T1000 (cell line): ENCODE measurements at regions not wholly inside any gene's neighbourhood (a gene's known extent, or its start where the extent isn't known, plus 50 kb on each side); places are given as distances from the start of the nearest gene placed in this dataset.

Source experiments
- DNase-seq: peaks from one replicate; lab custom pipeline; 2025; ENCODE audit warnings: mixed read lengths; lab: John Stamatoyannopoulos, UW

DNA sequence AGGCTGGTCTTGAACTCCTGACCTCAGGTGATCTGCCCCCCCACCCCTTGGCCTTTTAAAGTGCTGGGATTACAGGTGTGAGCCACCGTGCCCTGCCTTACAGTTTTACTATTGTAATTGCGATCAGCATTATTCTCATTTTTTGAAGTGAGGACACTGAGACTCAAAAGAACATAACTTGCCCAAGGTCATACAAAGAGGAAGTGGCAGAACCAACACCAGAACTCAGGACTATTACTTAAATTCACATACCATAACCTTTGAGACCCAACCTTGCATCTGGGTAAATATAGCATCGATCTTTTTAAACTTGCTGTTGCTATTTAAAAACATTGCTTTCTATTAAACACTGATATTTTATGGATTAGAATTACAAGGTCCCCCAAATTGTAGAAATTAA lies 54.2 kb downstream of the FOXI1 start:
- DNase-seq: no peak

DNA sequence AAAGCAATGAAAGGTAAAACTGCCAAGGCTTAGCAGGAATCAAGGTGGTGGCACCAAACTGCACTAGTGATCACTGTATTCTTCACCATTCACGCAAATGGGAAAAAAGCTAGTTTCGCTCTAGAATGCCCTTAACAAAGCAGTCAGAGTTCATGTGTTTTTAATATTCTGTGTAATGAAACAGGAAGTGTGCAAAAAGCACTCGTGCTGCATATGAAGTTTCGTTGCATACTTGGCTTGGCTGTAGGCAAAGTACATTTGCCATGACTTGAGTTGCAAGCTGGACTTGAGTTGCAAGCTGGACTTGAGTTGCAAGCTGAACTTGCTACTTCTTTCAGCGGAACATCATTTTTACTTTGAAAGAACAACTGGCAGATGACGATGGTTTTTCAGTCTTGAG lies 55.4 kb downstream of the FOXI1 start:
- no peak for DNase-seq

DNA sequence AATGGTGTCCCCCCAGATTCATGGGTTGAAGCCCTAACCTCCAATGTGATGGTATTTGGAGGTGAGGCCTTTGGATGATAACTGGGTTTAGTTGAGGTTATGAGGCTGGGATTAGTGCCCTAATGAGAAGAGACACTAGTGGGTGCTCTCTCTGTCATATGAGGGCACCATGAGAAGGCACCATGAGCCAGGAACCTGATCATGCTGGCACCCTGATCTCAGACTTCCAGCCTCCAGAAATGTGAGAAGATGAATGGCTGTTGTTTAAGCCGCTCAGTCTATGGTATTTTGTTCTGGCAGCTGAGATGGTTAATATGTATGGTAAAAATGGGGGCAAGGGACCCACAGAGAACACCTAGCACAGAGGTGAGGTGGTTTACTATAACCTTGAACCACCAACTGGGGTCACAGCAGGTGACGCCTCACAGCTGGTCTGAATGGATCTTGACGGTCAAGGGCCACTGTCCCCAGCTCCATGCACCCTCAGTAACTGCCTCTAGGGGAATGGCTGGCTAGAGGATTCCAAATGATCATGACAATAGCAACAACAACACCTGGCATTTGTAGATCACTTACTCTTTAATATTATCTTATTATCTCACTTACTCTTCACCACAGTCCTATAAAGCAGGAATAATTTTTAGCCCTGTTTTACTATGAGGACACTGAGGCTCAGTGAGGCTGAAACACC lies 57.1 kb downstream of the FOXI1 start:
- no peak for DNase-seq

DNA sequence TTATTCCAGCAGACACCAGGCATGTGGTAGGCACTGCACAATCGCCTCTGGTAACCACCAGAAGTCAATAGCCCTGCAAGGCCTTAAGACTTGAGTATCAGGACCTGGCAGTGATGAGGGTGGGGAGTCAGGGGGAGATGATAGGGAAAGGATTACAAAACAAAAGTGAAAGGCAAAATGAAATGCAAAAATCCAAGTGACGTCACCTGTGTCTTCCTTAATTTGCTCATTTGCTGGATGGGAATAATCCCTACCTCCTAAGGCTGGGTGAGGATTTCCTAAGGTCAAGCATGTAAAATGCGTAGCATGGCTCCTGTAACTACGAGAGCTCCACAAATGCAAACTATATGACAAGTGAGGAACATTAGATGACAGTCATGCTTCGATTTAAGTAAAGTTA lies 58.4 kb downstream of the FOXI1 start:
- no peak for DNase-seq

DNA sequence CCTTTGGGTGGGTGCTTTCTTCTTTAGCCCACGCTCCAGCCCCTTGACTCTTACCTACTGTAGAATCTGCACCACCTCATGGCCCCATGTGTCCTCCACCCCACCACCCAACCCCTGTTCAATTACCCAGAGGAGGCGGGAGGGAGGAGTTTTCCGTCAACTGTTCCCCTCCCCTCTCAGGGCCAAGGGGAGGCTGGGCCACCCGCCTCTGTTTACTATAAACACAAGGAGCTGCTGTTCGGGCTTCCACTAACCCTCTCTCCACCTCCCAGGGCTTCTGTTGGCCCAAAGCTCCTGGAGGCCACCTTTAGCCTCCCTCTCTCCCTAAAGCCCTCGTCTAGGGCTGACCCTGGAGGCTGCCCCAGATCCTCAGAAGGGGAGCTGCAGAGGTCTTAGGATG lies 59.2 kb downstream of the FOXI1 start:
- no peak for DNase-seq

DNA sequence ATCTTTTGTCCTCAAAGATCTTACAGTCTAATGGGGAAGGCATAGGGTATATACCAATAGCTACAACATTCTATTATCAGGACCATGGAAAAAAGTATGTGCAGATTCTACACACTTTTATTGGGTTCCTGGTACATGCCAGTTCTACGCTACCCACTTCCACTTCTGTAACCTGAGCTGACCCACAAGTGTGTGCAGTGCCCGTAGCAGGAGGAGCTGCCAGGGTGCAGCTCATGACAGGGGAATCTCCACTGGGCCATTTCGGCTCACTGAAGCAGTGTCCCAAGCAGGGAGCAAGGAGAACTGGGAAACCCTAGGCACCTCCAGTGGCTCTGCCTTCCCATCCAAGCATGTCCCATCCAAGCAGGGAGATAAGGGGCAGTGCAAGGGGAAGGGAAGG lies 60.4 kb downstream of the FOXI1 start:
- DNase-seq: no peak

DNA sequence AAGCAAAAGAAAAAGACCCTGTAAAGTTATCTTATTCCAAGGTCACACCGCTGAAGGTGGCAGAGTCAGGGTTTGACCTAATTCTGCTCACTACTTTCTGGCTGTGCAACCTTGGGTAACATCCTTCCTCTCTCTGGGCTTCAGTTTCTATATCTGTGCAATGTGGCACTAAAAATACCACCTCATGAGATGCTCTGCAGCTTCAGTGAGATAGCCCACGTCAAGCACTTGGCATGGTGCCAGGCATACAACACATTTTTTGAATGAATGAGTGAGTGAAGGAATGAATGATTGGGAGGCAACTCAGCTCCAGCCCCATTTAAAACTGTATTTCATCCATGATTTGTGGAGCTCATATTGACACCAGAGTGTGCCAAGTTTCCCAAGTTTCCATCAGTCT lies 62.3 kb downstream of the FOXI1 start:
- DNase-seq: no peak

DNA sequence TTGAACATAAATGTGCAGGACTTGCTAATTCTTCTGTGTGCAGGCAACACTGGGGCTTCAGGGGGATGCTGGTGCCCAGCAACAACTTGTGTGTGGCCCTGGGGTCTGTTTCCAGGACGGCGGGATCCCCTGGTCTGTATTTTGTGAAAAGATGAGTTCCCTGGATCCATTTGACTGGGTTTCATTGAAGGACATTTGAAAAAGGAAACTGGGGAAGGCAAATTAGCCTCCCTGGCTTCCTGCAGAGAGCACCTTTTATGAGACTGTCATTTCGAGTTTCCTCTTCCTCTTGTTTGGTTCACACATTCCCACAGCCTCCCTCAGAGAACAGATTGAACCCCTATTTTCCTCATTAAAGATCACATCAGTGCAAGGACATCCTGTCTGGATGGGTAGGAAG lies 63.1 kb downstream of the FOXI1 start:
- no peak for DNase-seq

DNA sequence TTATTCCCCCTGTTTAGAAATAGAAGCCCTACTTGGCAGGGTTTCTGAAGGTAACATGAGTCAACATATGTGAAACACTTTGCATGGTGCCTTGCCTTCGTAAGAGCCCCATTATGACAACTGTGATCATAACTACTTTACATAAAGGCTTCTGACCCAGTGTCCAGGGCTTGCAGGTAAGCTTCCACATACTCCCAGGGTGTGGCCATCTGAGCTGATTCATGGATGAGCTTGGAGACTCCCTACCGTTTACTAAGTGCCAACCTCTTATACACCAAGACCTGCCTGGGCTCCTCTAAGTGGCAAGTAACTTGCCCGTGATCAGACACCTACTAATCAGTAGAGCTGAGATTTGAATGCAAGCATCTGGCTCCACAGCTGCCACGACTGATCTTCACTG lies 62.8 kb upstream of the C5orf58 start:
- DNase-seq: no peak

DNA sequence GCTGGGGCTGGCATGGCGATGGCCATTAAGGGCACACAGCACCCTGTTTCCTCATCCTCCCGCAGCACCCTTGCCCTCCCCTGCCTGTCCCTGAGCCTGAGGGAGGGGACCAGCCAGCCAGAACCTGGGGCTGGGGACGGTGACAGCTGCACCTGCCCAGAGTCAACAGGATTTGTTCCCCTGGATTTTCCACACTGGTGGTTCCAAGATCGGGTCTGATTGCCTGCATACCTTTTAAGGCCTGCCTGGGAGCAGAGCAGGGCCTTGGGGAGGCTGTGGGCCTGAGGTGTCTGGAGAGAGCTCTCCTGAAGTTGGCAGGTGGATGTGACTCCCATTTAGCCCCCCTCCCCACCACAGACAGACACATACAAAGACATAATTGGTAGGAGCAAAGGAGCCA lies 61.0 kb upstream of the C5orf58 start:
- no peak for DNase-seq

DNA sequence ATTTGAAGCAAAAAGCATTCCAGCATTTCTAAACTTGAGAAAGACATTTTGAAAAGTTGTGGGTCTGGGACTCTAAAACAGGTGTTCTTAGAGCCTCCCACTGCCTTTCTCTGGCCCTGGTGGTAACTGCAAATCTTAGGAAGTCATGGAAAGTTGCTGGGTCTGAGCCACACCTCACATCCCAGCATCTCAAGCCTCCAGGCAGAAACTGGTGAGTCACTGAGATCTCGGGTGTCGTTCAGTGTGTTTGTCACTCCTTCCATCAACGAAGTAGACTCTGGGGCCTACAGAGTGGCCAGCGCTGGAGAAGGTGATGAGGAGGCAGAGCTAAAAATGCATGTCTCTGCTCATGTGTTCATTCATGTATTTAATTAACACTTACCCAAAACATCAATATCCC lies 59.6 kb upstream of the C5orf58 start:
- DNase-seq: peak; percentile 57

DNA sequence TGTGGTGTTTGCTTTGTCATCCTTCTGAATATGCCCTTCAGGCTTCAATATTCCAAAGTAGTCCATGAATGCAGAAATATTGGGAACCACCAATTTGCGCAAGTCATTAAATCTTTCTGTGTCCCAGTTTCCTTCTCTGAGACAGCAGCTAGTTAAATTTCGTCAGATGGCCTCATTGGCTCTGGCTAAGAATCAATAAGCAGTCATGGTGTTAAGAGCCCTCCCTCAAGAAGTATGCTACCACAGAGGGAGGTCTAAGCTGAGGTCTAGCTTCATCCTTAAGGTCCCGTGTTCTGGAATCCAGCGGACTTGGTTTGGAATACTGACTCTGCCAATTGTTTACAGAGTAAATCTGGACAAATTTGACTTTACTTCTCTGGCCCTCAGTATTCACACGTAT lies 59.1 kb upstream of the C5orf58 start:
- DNase-seq: no peak

DNA sequence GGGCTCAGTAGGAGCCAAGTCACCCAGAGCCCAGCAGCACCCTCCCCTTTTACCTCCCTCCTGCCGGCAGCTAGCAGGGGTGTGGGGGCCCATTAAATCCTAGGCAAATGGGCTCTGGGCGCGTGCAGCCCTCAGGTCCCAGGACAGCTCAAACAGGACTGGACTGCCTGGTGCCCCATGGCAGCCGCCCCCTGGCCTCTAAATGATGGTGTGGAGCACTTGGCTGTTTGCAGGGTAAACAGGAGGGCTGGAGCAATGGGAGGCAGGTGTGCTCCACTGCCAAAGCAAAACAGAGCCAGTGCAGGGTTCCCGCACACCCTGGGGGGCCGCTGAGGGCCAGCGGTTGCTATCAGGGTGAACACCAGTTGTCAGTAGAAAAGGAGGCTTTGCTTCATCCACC lies 55.9 kb upstream of the C5orf58 start:
- no peak for DNase-seq

DNA sequence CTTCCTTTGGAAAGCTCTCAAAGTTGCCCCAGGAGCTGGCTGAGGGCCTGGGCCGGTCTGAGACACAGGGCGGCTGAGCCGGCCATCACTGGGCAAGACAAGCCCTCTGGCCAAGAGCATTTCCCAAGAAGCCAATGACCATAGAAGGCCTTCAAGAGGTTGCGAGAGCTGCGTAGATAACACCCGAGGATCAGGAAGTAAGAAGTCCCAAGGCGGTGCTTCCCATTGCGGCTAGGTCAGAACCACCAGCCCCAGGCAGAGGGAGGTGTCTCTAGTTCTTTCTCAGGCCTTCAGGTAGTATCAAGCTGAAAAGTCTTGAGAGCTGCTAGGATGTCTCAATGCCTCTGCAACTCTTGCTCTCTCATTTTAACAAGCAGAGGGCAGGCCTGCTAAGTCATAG lies 54.0 kb upstream of the C5orf58 start:
- DNase-seq: no peak

DNA sequence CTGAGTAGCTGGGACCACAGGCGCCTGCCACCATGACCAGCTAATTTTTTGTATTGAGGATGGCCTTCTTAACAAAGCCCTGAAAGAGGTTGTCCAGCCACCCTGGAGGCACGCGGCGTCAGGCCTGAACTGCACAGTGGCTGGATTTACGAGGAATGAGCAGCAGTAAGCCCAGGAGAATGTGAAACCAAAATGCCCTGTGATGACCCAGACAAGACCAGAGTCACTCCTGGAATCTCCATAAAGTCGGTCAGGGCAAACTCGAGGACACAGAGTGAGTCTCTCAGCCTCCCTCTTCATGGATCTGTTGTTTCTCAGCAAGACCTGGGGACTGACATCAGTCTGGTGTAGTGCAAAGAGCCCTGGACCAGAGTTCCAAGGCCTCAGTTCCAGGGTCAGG lies 53.2 kb upstream of the C5orf58 start:
- no peak for DNase-seq

DNA sequence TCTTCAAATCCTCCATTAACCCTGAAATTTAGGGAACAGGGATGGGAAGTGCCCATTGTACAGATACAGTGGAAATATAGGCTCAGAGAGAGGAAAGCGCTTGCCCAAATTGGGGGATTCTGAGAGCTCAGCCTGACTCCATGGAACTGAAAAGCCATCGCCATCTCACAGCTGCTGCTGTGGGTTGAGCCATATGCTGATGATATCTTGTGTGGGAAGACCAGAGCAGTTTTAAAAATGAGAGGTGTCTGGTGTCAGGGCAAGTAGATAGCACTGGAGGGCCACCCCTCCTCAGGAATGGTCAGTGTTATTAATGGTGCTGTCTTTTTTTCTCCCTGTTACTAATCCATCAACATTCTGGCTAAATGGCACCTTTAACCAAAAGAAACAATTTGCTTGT lies 50.9 kb upstream of the C5orf58 start:
- no peak for DNase-seq

DNA sequence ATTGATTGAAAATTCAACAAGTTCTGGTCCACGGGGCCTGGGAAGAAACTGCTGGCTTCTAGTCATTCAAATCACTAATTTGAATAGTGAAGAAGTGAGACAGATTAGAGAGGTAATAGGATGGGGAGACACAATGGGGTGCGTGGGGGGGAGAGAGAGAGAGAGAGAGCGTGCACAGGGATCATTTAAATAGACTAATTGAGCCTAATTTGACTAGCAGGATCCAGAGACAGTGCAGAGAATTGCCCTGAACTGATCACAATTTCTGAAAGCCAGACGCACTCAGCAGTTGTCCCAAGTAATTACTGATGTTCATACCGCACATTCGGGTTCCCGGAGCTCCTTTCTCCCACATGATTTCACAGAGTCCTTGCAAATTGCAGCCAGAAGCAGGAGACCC lies 50.3 kb upstream of the C5orf58 start:
- no peak for DNase-seq
